Central memory CD8-positive, alpha-beta T cell (primary cell): ENCODE measurements at regions not wholly inside any gene's neighbourhood (a gene's known extent, or its start where the extent isn't known, plus 50 kb on each side); places are given as distances from the start of the nearest gene placed in this dataset.

Experiments used
- ATAC-seq: fragments of 150-1000 bp; cut with Tn5 transposase; replicated peaks from 2 replicates; pipeline ENCODE4 v1.10.0; 2022; ENCODE audit warnings: mild to moderate bottlenecking, moderate FRiP score, moderate number of reproducible peaks; ENCODE audit not compliant: poor library complexity, severe bottlenecking; ENCODE audit errors: extremely low read depth
- DNase-seq, 2 donors: peaks; one replicate each; pipeline ENCODE4 v3.0.0; 2021; ENCODE audit warnings: low spot score in 2 of 2
- H3K27ac Mint-ChIP-seq: one replicate; pipeline ENCODE4 v1.8.0; 2022; ENCODE audit warnings: low read depth, mild to moderate bottlenecking, moderate library complexity, mixed read lengths
- H3K27me3 Mint-ChIP-seq: one replicate; pipeline ENCODE4 v1.8.0; 2022; ENCODE audit warnings: mixed read lengths
- H3K36me3 Mint-ChIP-seq: one replicate; pipeline ENCODE4 v1.8.0; 2022; ENCODE audit warnings: mild to moderate bottlenecking, moderate library complexity, mixed read lengths; ENCODE audit not compliant: insufficient read depth
- H3K4me1 Mint-ChIP-seq: one replicate; pipeline ENCODE4 v1.8.0; 2022; ENCODE audit warnings: mixed read lengths
- H3K4me3 Mint-ChIP-seq: one replicate; pipeline ENCODE4 v1.8.0; 2022; ENCODE audit warnings: mild to moderate bottlenecking, moderate library complexity, mixed read lengths
- H3K9me3 Mint-ChIP-seq: one replicate; pipeline ENCODE4 v1.8.0; 2022; ENCODE audit warnings: mixed read lengths

DNA sequence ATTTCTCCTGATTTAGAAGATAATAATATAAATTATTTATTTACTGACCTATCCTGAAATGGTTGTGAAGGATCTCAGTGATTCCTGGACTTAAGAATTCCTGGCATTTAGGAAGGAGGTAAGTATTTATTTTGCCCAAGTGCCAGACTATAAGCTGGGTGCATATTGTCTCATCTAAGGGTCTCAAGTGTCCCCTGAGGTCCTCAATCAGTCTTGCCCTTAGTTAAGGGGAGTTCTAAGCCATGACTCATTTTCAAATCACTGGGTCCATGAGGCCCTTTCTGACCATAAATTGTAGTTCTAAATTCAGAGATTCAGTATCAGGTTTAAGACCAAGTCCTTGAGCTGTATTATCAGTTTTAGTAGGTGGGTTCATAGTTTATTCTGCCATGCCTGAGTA lies 251.6 kb upstream of the MEOX2 start:
- Mint-ChIP-seq H3K4me1 (no peaks in the 10 kb centered on the region), H3K4me3 (no peak overlapping the region), H3K9me3 (peaks cover 15% of the 10 kb centered on the region), H3K27ac (no peak overlapping the region), H3K36me3 (no peaks in the 10 kb centered on the region), H3K27me3 (no peaks in the 10 kb centered on the region)
- DNase-seq, result no peak
- ATAC-seq, result no peak

DNA sequence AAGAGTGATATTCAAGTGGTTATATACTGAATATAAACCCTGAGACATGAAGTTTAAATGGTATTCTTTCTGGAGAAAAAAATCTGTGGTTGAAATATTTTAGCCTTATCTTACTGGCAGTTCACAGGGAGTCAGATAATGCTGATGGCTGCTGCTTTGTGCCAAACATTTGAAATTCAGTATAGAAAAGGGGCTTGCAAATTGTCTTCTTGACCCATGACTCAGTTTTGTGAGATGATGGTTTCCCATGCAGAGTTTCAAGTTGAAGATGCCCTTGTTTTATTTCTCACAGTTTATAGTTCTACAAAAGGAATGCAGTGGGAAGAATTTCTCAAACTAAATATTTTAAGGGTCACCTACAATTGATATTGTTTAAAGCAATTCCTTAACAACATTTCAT lies 251.1 kb upstream of the MEOX2 start:
- Mint-ChIP-seq H3K4me1 (no peaks in the 10 kb centered on the region), H3K4me3 (no peak overlapping the region)
- no peak for DNase-seq

DNA sequence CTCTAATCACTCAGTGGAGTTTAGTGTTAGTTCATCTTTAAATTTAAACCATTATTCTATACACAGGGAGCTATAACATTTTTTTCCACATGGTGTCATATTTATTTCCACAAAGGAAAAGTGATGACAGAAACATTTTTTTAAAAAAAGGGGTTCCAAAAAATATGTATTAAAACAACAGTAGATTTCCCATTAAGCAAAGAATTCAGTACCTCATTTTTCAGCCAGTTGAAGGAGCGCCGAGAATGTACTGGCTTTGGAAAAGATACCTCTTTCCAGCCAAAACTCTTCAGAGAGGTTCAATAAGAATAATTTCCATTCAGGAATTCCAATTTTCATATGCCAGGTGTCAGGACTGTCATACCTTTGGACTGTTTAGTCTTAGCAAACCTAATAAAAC lies 250.5 kb upstream of the MEOX2 start:
- Mint-ChIP-seq H3K4me3 (no peak overlapping the region), H3K27me3 (no peaks in the 10 kb centered on the region), H3K36me3 (no peaks in the 10 kb centered on the region), H3K9me3 (peaks cover 15% of the 10 kb centered on the region), H3K27ac (no peak overlapping the region), H3K4me1 (no peaks in the 10 kb centered on the region)
- ATAC-seq (no peak), DNase-seq (no peak)

More for the DNA sequence above, 251.1 kb upstream of the MEOX2 start:
- Mint-ChIP-seq H3K36me3 (no peaks in the 10 kb centered on the region), H3K9me3 (peaks cover 15% of the 10 kb centered on the region), H3K27me3 (no peaks in the 10 kb centered on the region), H3K27ac (no peak overlapping the region)
- ATAC-seq, result no peak

DNA sequence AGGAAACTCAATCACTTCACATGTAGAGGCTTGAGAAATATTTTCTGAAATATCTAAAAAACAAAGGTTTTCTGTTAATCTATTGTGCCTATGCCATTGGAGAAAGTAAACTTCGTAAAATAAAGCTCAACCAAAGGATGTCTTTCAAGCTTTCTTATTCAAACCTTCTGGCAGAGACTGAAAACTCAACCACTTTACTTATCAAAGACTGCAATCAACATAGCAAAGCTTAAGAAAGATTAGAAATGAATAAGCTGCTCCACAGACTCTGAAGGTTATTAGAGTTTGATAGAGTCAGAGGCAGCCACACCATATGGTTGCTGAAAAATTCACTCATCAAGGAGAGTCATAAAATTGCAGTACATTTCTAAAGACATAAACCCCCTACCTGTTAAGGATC lies 245.8 kb upstream of the MEOX2 start:
- H3K36me3 Mint-ChIP-seq, result no peaks in the 10 kb centered on the region
- ATAC-seq, result no peak
- no peak for DNase-seq
- no peak overlapping the region for H3K27ac Mint-ChIP-seq
- no peaks in the 10 kb centered on the region for H3K4me1 Mint-ChIP-seq
- no peaks in the 10 kb centered on the region for H3K27me3 Mint-ChIP-seq
- H3K4me3 Mint-ChIP-seq, result no peak overlapping the region
- H3K9me3 Mint-ChIP-seq, result peaks cover 15% of the 10 kb centered on the region

DNA sequence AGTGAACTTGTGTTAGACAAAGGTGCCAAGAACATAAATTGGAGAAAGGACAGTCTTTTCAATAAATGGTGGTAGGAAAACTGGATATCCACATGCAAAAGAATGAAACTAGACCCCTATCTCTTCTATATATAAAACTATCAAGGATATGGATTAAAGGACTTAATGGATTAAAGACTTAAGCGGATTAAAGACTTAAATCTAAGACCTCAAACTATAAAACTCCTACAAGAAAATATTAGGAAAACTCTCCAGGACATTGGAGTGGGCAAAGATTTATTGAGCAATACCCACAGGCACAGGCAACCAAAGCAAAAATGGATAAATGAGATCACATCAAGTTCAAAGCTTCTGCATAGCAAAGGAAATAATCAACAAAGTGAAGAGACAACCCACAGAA lies 242.9 kb upstream of the MEOX2 start:
- ATAC-seq, result no peak
- Mint-ChIP-seq H3K27ac (no peak overlapping the region), H3K9me3 (peaks cover 11% of the 10 kb centered on the region), H3K27me3 (no peaks in the 10 kb centered on the region), H3K4me1 (no peaks in the 10 kb centered on the region), H3K4me3 (no peak overlapping the region), H3K36me3 (no peaks in the 10 kb centered on the region)
- DNase-seq, result no peak

DNA sequence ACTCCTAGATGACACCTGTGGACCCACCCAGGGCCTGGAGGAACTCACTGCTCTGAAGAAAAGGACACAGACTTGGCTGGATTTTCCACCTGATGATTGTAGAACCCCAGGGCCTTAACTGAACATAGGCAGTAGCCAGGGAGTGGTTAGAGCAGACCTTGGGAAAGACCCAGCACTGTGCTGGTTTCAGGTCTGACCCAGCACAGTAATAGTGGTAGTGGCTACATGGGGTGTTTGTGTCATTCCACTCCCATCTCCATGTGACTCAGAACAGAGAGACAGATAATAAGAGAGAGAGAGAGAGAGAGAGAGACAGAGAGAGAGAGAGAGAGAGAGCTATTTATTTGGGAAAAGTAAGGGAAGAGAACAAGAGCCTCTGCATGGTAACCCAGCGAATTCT lies 239.1 kb upstream of the MEOX2 start:
- Mint-ChIP-seq H3K27me3 (no peaks in the 10 kb centered on the region), H3K9me3 (peaks cover 11% of the 10 kb centered on the region), H3K27ac (no peak overlapping the region), H3K4me1 (no peaks in the 10 kb centered on the region), H3K4me3 (no peak overlapping the region), H3K36me3 (no peaks in the 10 kb centered on the region)
- DNase-seq (no peak), ATAC-seq (no peak)

DNA sequence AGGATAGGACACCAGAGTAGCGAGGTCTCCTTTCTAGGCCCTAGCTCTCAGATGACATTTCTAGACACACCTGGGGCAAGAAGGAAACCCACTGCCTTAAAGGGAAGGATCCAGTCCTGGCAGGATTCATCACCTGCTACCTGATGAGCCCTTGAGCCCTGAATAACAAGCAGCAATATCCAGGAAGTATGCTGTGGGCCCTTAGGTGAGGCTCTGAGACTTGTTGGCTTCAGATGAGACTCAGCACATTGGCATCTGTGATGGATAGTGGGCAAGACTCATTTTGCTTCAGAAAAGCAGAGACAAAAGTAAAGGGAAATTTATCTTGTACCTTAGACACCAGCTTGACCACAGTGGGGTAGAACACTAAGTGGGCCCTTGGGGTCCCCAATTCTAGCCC lies 238.4 kb upstream of the MEOX2 start:
- ATAC-seq, result no peak
- no peak overlapping the region for H3K27ac Mint-ChIP-seq
- no peaks in the 10 kb centered on the region for H3K36me3 Mint-ChIP-seq
- DNase-seq, result no peak
- H3K4me1 Mint-ChIP-seq, result no peaks in the 10 kb centered on the region
- peaks cover 7% of the 10 kb centered on the region for H3K9me3 Mint-ChIP-seq
- no peak overlapping the region for H3K4me3 Mint-ChIP-seq
- H3K27me3 Mint-ChIP-seq, result no peaks in the 10 kb centered on the region

DNA sequence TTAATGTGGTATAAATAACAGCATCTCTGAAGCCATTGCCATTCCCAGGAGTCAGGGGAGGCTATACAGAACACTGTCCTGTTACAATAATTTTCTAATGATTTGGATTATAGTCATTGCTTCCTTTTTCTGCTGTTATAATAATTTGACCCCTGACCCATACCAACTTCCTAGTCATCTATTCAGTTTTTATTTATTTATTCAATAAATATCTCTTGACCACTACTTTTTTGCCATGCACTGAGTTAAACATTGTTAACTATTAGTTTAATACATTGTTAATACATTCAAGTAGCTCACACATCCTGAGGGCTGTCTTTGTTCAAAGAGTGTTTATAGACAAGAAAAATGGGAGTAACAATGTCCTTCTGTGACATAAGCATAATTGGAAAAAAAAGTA lies 235.5 kb upstream of the MEOX2 start:
- Mint-ChIP-seq H3K27me3 (no peaks in the 10 kb centered on the region), H3K4me1 (no peaks in the 10 kb centered on the region), H3K9me3 (peaks cover 11% of the 10 kb centered on the region), H3K27ac (no peak overlapping the region), H3K4me3 (no peak overlapping the region), H3K36me3 (no peaks in the 10 kb centered on the region)
- no peak for ATAC-seq
- DNase-seq, result no peak

DNA sequence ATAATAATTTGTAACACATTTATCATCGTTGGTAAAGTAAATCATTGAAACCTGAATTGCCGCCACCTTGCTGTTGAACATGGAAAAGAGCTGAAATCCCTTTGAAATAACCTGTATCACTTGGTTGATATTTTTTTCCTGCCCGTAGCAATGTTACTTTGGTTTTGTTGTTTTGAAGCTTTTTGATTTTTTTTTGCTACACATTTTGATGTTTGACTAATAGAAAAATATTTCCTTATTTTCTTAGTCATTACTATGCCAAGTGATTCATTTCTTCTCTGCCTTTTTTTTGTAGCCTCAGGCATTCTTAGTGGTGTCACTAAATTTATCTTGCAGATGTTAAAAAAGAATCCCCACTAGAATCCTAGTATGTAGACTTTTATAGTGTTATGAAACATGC lies 235.1 kb upstream of the MEOX2 start:
- Mint-ChIP-seq H3K9me3 (peaks cover 11% of the 10 kb centered on the region), H3K4me3 (no peak overlapping the region), H3K27ac (no peak overlapping the region), H3K4me1 (no peaks in the 10 kb centered on the region), H3K27me3 (no peaks in the 10 kb centered on the region), H3K36me3 (no peaks in the 10 kb centered on the region)
- no peak for ATAC-seq
- DNase-seq, result no peak

DNA sequence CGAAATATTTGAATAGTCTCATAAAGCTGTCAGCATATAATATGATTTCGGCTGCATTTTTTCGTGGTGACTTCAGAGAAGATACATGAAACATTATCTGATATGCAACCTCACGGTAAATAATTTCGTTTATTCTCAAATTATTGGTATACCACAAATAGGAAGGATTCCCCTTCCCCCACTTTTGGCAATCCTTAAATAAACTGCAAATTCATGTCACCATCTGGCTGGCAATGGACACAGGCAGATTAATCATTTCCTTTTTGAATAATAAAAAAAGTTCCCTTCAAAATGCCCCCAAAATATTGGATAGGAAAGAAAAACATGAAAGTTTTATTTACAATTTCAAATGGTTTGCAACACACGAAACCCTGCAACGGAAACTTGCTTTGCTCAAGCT lies 234.5 kb upstream of the MEOX2 start:
- ATAC-seq, result no peak
- DNase-seq, result no peak
- H3K9me3 Mint-ChIP-seq, result peaks cover 11% of the 10 kb centered on the region
- no peaks in the 10 kb centered on the region for H3K36me3 Mint-ChIP-seq
- no peaks in the 10 kb centered on the region for H3K27me3 Mint-ChIP-seq
- H3K27ac Mint-ChIP-seq, result no peak overlapping the region
- H3K4me3 Mint-ChIP-seq, result no peak overlapping the region
- no peaks in the 10 kb centered on the region for H3K4me1 Mint-ChIP-seq

DNA sequence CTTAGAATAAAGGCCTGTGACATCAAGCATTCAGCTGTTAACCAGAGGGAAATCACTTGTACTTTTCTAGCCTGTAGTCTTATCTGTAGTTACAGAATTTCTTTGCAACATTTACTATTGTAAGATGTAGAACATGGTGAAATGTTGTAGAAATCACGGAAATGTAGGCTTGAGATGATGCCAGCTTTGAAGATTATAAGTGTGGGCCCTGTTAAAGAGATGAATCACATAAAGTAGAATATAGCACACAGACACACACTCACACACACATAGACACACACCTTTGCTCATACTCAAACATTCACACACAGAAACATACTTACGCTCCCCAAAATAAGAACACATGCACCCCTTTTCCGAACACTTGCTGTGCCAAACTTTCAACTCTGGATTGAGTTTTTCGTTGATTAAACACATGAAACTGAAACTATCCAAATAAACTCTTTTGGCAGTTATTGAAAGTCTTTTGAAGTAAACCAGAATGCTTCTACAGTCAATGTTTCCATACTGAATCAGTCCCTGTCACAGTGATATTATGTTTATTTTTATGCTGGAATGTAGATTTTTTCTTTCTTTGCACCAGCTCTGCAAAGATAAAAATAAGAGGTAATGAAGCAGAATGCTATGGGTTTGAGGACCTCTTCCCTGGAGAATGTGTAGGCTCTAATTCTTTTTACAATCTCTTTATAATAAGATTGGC lies 230.3 kb upstream of the MEOX2 start:
- Mint-ChIP-seq H3K36me3 (no peaks in the 10 kb centered on the region), H3K27me3 (no peaks in the 10 kb centered on the region), H3K4me3 (no peak overlapping the region), H3K4me1 (no peaks in the 10 kb centered on the region), H3K27ac (no peak overlapping the region), H3K9me3 (peaks cover 11% of the 10 kb centered on the region)
- ATAC-seq (no peak), DNase-seq (no peak)

DNA sequence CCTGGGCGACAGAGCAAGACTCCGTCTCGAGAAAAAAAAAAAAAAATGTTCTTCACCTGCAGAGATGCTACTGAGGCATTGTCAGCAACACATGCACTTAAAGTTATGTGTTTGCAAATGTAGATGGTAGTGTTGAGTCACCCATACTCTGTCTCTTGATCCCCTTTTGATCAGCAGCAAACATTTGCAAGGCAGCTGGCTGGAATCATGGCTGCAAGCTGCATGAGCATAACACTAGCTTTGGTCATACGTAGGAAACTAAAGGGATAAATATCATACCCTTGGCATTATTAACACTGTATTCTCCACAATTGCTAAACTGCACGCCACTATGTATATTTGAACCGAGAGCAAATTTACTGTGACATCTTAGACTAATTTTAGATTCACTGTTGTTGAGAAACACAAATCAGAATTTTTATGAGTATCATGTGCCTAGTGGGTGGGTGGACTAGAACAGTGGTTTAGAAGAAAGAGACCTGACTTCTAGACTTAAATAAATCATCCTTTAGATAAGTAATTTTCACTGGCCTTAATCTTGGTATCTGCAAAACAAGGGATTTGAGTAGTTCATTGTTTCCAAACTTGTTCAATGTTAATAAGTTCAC lies 229.3 kb upstream of the MEOX2 start:
- Mint-ChIP-seq H3K4me3 (no peak overlapping the region), H3K27ac (no peak overlapping the region), H3K36me3 (no peaks in the 10 kb centered on the region), H3K27me3 (no peaks in the 10 kb centered on the region), H3K9me3 (peaks cover 11% of the 10 kb centered on the region), H3K4me1 (no peaks in the 10 kb centered on the region)
- no peak for DNase-seq
- no peak for ATAC-seq

DNA sequence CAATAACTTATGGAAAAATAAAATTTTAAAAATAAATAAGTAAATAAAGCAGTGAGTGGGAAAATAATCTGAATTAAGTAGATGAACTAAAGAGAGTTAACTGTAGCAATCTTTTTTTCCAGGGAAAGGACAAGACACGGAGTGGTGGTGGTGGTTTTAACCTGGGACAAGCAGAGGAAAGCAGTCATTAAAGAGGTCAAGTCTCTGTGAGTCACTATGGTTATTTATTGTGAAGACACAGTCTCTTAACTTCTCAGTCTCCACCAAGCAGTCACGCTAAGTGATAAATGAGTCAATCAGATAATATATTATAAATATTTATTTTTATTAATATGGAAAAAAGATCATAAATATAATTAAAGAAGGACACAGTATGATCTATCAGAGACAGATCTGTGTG lies 228.1 kb upstream of the MEOX2 start:
- Mint-ChIP-seq H3K27me3 (no peaks in the 10 kb centered on the region), H3K36me3 (no peaks in the 10 kb centered on the region), H3K27ac (no peak overlapping the region), H3K4me1 (no peaks in the 10 kb centered on the region), H3K9me3 (peaks cover 11% of the 10 kb centered on the region), H3K4me3 (no peak overlapping the region)
- ATAC-seq (no peak), DNase-seq (no peak)
